Heart right ventricle (tissue), 16 donors: ENCODE measurements at regions not wholly inside any gene's neighbourhood (a gene's known extent, or its start where the extent isn't known, plus 50 kb on each side); places are given as distances from the start of the nearest gene placed in this dataset.

Experiments used
- ATAC-seq, 8 donors: fragments of 200-7000 bp; cut with Tn5 transposase; one replicate each; pipeline ENCODE4 v1.9.1; 2020; ENCODE audit warnings: mild to moderate bottlenecking in 8 of 8, moderate library complexity in 8 of 8, moderate number of reproducible peaks in 1 of 8
- DNase-seq, 2 donors: peaks; one replicate each; pipeline ENCODE4 v3.0.0-alpha.2; 2020
- H3K27ac ChIP-seq, 10 donors: fragments of 200-600 bp; sonication (generic) in 2 of 10; one replicate each; pipeline versions ENCODE4 v1.5.0 to v1.8.0; 2020 to 2022; ENCODE audit warnings: mild to moderate bottlenecking in 3 of 10
- H3K27me3 ChIP-seq, 7 donors: fragments of 200-600 bp; one replicate each; pipeline ENCODE4 v1.8.0; 2021 to 2022; ENCODE audit warnings: mild to moderate bottlenecking in 2 of 7
- H3K36me3 ChIP-seq, 9 donors: fragments of 200-600 bp; sonication (generic) in 1 of 9; one replicate each; pipeline versions ENCODE4 v1.5.0 to v1.8.0; 2020 to 2022; ENCODE audit warnings: mild to moderate bottlenecking in 2 of 9
- H3K4me1 ChIP-seq, 9 donors: fragments of 200-600 bp; sonication (generic) in 1 of 9; one replicate each; pipeline versions ENCODE4 v1.5.0 to v1.8.0; 2020 to 2022; ENCODE audit warnings: mild to moderate bottlenecking in 4 of 9
- H3K4me3 ChIP-seq, 10 donors: fragments of 200-600 bp; sonication (generic) in 2 of 10; one replicate each; pipeline versions ENCODE4 v1.5.0 to v1.8.0; 2020 to 2022; ENCODE audit warnings: mild to moderate bottlenecking in 7 of 10, moderate library complexity in 2 of 10
- H3K9me3 ChIP-seq, 11 donors: fragments of 200-600 bp in 10 of 11; sonication (generic) in 2 of 11; one replicate each; pipeline versions ENCODE4 v1.5.0 to v1.8.0; 2013 to 2022; ENCODE audit warnings: mild to moderate bottlenecking in 2 of 11, control low read depth in 1 of 11, moderate library complexity in 1 of 11
- CTCF ChIP-seq, 9 donors: fragments of 200-600 bp; sonication (generic) in 2 of 9; IDR thresholded peaks; one replicate each; pipeline versions ENCODE4 v1.5.0 to v1.8.0; 2021 to 2022; ENCODE audit warnings: antibody characterized with exemption in 9 of 9, mild to moderate bottlenecking in 5 of 9, moderate library complexity in 1 of 9
- WGBS, 2 donors: extraction: QIAGEN DNeasy Blood & Tissue Kit; methylation state at CpG; one replicate each; pipeline ENCODE4 v1.1.7; 2013; ENCODE audit warnings: inconsistent platforms in 1 of 2; 5-methylcytosine and 5-hydroxymethylcytosine counted together
- intact Hi-C, 10 donors: fragments of 100-400 bp; cut with DNase I; formaldehyde crosslinking; loops; one replicate each; pipeline versions ENCODE4 v1.11.1 to v1.14.2; 2022
- donor health status: Arrhythmogenic right ventricular cardiomyopathy.
- donor health status: ischemic (EF 13 %, LVEDD 7.1; RV severe dilation, severe dysfunction).
- donor health status: healthy with polysubstance abuse.
- donor health status: DM: no; HTN: yes; CAD: no.
- donor health status: DM: no; HTN: no; CAD: no.
- donor health status: ischemic (EF 25% LVEDD 6.9; RV normal size, moderate dysfunction).
- donor health status: ischemic (EF 25% LVEDD 5.7; RV mildly dilated, moderate dysfunction).
- donor health status: healthy.
- donor health status: DM: yes; HTN: yes; CAD: no.
- donor health status: Ischemic cardiomyopathy.
- donor health status: ischemic (EF 35%, LVEDD 5.7; RV mildly dilated, moderate dysfunction).
- donor health status: nonischemic (EF 11% LVEDD 7.7; RV severe dilation, severe dysfunction).
- donor health status: DM: yes; HTN: yes; CAD: no.
- donor health status: PGD.
- donor health status: ischemic (EF 29% LVEDD 5.4; RV normal size, mild dysfunction).
- donor health status: nonischemic (EF 23%, LVEDD 6.1; RV moderate dilation, normal function).

GRCh38 chr2:122815120-122815519, 1059.7 kb downstream of the TSN start:
- Histone ChIP-seq H3K9me3 (peaks cover 0 to 5% (median 0%) of the 10 kb centered on the region in 11 donors), H3K4me1 (no peaks in the 10 kb centered on the region), H3K4me3 (no peak overlapping the region), H3K27ac (no peak overlapping the region), H3K27me3 (no peaks in the 10 kb centered on the region), H3K36me3 (no peaks in the 10 kb centered on the region)
- no peak for ATAC-seq
- intact Hi-C loops = no loop called here
- no peak for TF ChIP-seq CTCF (IDR thresholded peaks at IDR 0.05)
- 89 to 91% methylated on average over 1 of the region's 1 CpG for WGBS, 2 donors
- DNase-seq = no peak

GRCh38 chr2:122816803-122817202, 1061.4 kb downstream of the TSN start:
- 49 to 58% methylated on average over 3 of the region's 3 CpGs for WGBS, 2 donors
- Histone ChIP-seq H3K4me1 (no peaks in the 10 kb centered on the region), H3K27me3 (no peaks in the 10 kb centered on the region), H3K36me3 (no peaks in the 10 kb centered on the region), H3K27ac (no peak overlapping the region), H3K9me3 (peaks cover 0 to 3% (median 0%) of the 10 kb centered on the region in 11 donors), H3K4me3 (no peak overlapping the region)
- ATAC-seq = no peak
- intact Hi-C loops = no loop called here
- DNase-seq = no peak
- no peak for TF ChIP-seq CTCF (IDR thresholded peaks at IDR 0.05)

GRCh38 chr2:122822319-122822718, 1066.9 kb downstream of the TSN start:
- no peak for DNase-seq
- no peak for ATAC-seq
- Histone ChIP-seq H3K9me3 (peaks cover 0 to 13% (median 0%) of the 10 kb centered on the region in 11 donors), H3K27me3 (no peaks in the 10 kb centered on the region), H3K4me1 (no peaks in the 10 kb centered on the region), H3K27ac (no peak overlapping the region), H3K36me3 (no peaks in the 10 kb centered on the region), H3K4me3 (no peak overlapping the region)
- intact Hi-C loops = no loop called here
- no peak for TF ChIP-seq CTCF (IDR thresholded peaks at IDR 0.05)
- WGBS, 2 donors = 84 to 87% methylated on average over 5 of the region's 5 CpGs

- no peaks in the 10 kb centered on the region for H3K4me1 ChIP-seq
- peaks cover 0 to 15% (median 0%) of the 10 kb centered on the region in 11 donors for H3K9me3 ChIP-seq
- H3K27me3 ChIP-seq = no peaks in the 10 kb centered on the region
- DNase-seq = no peak
- no peak overlapping the region for H3K27ac ChIP-seq
- 78 to 82% methylated on average over 4 of the region's 4 CpGs for WGBS, 2 donors
- H3K4me3 ChIP-seq = no peak overlapping the region
- intact Hi-C loops = no loop called here
- no peaks in the 10 kb centered on the region for H3K36me3 ChIP-seq
- no peak for ATAC-seq
- no peak for TF ChIP-seq CTCF (IDR thresholded peaks at IDR 0.05)
Observed at GRCh38 chr2:122830157-122830556, 1074.7 kb downstream of the TSN start.
